ENCODE measurements at regions not wholly inside any gene's neighbourhood (a gene's known extent, or its start where the extent isn't known, plus 50 kb on each side); places are given as distances from the start of the nearest gene placed in this dataset.

DNA sequence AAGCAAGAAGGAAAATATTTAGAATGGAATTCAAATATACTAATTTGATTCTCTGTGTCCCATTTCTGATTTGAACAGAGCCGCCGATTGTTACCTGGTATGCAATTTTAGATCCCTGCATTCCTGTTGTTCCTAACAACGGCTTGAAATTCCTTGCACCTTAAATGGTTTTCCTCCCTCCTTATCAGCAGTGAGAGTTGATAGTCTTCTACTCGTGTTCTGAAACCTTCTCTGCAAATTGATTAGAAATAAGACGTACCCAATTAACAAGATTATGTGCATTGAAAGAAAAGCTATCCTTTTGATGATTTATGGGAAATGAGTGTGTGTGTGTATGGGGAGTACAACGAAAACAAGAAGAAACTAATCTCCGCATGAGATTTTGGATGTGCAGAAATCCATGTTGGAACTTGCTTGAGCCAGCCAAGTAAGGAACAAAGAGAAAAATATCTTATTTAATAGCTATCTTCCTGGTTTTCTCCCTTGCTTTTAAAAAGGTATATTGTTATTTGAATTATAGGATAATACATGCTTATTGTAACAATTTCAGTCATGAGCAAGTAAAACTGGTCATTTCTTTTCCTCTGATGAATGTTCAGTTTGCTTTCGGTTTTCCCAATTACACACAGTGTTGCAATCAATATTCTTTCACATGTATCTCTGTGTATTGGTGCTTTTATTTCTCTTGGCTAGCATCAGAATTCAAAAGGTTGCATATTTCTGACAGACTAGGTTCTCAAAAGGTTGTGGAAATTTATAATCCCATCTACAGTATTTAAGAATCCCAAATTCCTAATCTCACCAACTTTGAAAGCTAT, 211.1 kb upstream of the ACTBL2 start:
- ATAC-seq, result no peak
- no peak for DNase-seq
- Mint-ChIP-seq H3K9me3 (no peaks in the 10 kb centered on the region), H3K36me3 (ENCODE audit: insufficient read depth) (no peaks in the 10 kb centered on the region), H3K4me3 (no peak overlapping the region), H3K4me1 (ENCODE audit: low read depth) (no peaks in the 10 kb centered on the region), H3K27me3 (ENCODE audit: low read depth) (no peaks in the 10 kb centered on the region)

DNA sequence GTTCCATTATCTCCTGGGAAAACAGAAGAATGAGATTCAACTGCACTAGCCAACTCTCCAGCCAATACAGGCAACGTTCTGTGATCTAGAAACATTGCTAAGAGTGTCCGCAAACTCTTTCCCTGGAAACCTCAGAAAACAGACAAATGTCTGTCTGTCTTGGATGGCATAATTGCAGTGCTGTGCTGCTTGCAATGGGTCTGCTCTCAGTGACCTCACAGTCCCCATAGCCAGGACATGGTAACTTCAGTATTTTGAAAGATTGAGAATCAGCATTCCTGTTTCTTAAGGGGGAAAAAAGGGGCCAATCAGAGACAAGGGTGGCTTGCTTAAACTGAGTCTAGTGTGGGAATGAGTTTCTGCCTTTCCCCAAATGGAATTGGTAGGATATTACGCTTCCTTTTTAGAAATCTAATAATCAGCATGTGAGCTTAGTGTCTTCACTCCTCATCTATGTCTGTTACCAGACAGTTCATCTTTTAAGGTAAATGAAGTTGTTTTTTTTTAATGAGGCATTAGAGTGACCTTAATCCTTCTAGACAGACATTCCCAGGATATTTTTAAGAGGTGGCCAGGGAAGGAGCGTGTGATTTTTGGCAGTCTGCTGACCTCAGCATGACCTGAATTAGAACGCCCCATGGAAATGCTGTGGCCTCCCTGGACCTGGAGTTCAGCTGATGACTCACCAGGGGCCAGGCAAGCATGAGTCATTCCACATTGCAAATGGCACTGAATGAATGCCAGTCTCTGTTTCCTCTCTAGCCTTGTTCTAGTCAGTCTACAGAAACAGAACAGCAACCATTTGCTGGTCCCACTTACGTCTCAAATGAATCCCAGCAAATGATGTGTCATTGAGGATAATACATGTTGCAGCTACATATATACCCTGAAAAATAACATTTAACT, 210.2 kb upstream of the ACTBL2 start:
- H3K9me3 Mint-ChIP-seq, result no peaks in the 10 kb centered on the region
- no peak overlapping the region for H3K4me3 Mint-ChIP-seq
- no peaks in the 10 kb centered on the region for H3K27me3 Mint-ChIP-seq (ENCODE audit: low read depth)
- DNase-seq (no peak), ATAC-seq (peak in 1 of 2 donors; percentile 43)
- H3K36me3 Mint-ChIP-seq (ENCODE audit: insufficient read depth), result no peaks in the 10 kb centered on the region
- no peaks in the 10 kb centered on the region for H3K4me1 Mint-ChIP-seq (ENCODE audit: low read depth)

DNA sequence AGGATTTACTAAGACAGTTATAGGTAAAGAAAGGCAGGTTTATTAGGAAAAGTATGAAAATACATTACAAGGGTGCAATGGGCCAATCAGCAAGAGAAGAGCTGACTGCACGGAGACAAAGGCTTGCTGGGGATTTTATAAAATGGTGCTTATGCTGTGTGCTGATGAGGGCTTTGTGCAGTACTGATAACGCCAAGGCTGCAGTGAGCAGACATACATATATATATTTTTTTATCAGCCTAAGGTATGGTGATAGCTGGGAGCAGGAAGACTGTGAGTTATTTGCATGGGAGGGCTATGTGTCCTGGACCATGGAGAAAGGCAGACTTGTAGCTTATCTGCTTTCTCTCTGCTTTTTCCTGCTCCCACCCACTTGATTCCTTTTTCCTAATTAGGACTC, 208.1 kb upstream of the ACTBL2 start:
- H3K4me1 Mint-ChIP-seq (ENCODE audit: low read depth), result no peaks in the 10 kb centered on the region
- ATAC-seq, result no peak
- no peaks in the 10 kb centered on the region for H3K9me3 Mint-ChIP-seq
- H3K36me3 Mint-ChIP-seq (ENCODE audit: insufficient read depth), result no peaks in the 10 kb centered on the region
- DNase-seq, result no peak
- H3K4me3 Mint-ChIP-seq, result no peak overlapping the region
- no peaks in the 10 kb centered on the region for H3K27me3 Mint-ChIP-seq (ENCODE audit: low read depth)

- Mint-ChIP-seq H3K9me3 (no peaks in the 10 kb centered on the region), H3K27me3 (ENCODE audit: low read depth) (no peaks in the 10 kb centered on the region), H3K36me3 (ENCODE audit: insufficient read depth) (no peaks in the 10 kb centered on the region), H3K4me3 (no peak overlapping the region), H3K4me1 (ENCODE audit: low read depth) (no peaks in the 10 kb centered on the region)
- DNase-seq (no peak), ATAC-seq (no peak)
These were observed 205.0 kb upstream of the ACTBL2 start for GRCh38 chr5:57687596-57687995.

DNA sequence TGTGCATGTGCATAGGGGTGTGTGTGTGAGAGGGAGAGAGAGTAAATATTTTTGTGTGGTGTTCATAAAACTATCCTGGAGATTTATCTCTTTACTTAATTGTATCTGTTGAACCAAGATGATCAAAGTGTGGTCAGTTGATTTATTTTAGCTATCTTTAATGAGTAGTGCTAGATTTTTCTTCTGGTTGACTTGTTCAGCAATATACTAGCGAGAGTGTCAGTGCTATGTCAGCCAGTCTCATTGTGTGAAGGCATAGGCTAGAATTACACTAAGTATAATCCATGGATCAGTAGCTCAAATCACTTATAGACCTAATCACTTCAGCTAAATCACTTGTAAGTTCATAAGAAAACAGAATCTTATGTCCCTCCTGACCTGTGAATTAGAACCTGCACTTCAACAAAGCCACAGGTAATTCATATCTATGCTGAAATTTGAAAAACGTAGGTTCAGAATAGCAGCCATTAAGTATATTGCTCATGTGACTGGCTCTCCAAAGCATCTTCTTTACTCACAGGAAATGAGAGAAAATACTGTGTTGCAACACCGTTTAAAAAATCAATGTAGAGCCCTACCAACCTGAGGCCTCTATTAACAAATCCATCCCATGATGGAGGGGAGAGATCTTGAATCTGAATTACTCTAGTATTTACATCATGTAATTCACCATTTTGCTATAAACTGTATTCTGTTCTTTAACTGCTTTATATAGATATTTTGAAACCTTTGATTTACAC, 203.1 kb upstream of the ACTBL2 start:
- Mint-ChIP-seq H3K36me3 (ENCODE audit: insufficient read depth) (no peaks in the 10 kb centered on the region), H3K27me3 (ENCODE audit: low read depth) (no peaks in the 10 kb centered on the region), H3K4me3 (no peak overlapping the region), H3K9me3 (no peaks in the 10 kb centered on the region), H3K4me1 (ENCODE audit: low read depth) (no peaks in the 10 kb centered on the region)
- DNase-seq (no peak), ATAC-seq (no peak)

DNA sequence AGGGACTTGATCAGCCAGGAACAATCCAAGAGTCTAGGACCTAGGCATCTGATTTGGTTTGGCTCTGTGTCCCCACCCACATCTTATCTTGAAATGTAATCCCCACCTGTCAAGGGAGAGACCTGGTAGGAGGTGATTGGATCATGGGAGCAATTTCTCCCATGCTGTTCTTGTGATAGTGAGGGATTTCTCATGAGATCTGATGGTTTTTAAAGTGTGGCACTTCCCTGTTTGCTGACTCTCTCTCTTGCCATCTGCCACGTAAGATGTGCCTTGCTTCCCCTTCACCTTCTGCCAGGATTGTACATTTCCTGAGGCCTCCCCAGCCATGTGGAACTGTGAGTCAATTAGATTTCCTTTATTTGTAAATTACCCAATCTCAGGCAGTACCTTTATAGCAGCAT, 201.7 kb upstream of the ACTBL2 start:
- no peaks in the 10 kb centered on the region for H3K36me3 Mint-ChIP-seq (ENCODE audit: insufficient read depth)
- H3K9me3 Mint-ChIP-seq, result no peaks in the 10 kb centered on the region
- H3K4me3 Mint-ChIP-seq, result no peak overlapping the region
- H3K4me1 Mint-ChIP-seq (ENCODE audit: low read depth), result no peaks in the 10 kb centered on the region
- DNase-seq, result no peak
- peaks cover under 1% of the 10 kb centered on the region for H3K27me3 Mint-ChIP-seq (ENCODE audit: low read depth)
- no peak for ATAC-seq

DNA sequence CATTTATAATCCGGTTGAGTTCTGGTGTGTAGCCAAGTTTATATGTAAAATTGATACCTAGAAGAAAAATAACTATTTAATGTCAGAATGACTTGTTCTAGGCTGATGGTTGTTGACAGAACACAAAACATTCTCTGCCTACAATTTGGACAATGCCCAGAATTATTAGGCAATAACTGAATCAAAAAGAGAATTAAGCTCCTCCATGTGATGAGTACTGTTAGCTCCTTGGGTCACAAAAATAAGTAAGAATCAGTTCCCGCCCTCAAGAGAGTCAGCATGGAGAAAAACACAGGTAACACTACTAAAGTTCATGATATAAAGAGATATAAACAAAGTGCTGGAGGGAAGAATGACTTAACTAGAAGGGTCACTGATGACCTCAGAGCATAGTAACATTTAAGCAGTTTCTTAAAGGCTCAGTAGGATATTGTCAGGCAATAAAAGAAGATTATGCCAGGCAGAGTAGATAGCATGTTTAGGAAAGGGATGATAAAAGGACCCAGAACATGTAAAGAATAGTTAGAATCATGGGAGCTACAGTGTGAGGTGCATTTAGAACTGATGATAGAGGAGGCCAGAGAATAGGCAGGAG, 200.5 kb upstream of the ACTBL2 start:
- no peaks in the 10 kb centered on the region for H3K36me3 Mint-ChIP-seq (ENCODE audit: insufficient read depth)
- no peak for DNase-seq
- H3K4me3 Mint-ChIP-seq, result no peak overlapping the region
- peaks cover 3% of the 10 kb centered on the region for H3K27me3 Mint-ChIP-seq (ENCODE audit: low read depth)
- no peaks in the 10 kb centered on the region for H3K4me1 Mint-ChIP-seq (ENCODE audit: low read depth)
- H3K9me3 Mint-ChIP-seq, result no peaks in the 10 kb centered on the region
- no peak for ATAC-seq

- Mint-ChIP-seq H3K9me3 (no peaks in the 10 kb centered on the region), H3K36me3 (ENCODE audit: insufficient read depth) (no peaks in the 10 kb centered on the region), H3K27me3 (ENCODE audit: low read depth) (peaks cover 3% of the 10 kb centered on the region), H3K4me3 (no peak overlapping the region), H3K4me1 (ENCODE audit: low read depth) (no peaks in the 10 kb centered on the region)
- DNase-seq, result no peak
- ATAC-seq, result no peak
These were observed 199.3 kb upstream of the ACTBL2 start for GRCh38 chr5:57681942-57682341.

GRCh38 chr5:57680686-57681085, 198.1 kb upstream of the ACTBL2 start:
- Mint-ChIP-seq H3K4me1 (ENCODE audit: low read depth) (no peaks in the 10 kb centered on the region), H3K36me3 (ENCODE audit: insufficient read depth) (no peaks in the 10 kb centered on the region), H3K4me3 (no peak overlapping the region), H3K9me3 (no peaks in the 10 kb centered on the region), H3K27me3 (ENCODE audit: low read depth) (peaks cover 3% of the 10 kb centered on the region)
- DNase-seq, result no peak
- ATAC-seq, result no peak

DNA sequence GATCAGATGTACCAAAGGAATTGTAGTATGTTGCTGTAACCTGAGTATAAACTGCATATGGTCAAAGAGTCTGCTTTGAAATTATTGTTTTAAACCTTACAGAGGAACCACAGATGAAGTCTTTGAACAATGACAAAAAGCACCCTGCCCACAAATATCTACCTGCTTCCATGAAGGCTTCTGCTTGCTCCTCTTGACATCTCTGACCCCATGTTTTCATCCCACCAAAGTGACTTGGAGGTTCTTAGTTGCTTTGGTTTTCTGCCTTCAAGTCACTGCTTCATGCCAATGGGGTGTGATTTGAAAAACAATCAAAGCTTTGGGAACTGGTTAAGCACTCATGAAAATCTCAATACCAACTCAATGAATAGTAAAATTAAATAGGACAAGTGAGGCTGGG, 194.6 kb upstream of the ACTBL2 start:
- no peak for ATAC-seq
- Mint-ChIP-seq H3K4me3 (no peak overlapping the region), H3K9me3 (no peaks in the 10 kb centered on the region), H3K4me1 (ENCODE audit: low read depth) (no peaks in the 10 kb centered on the region), H3K27me3 (ENCODE audit: low read depth) (peaks cover 3% of the 10 kb centered on the region), H3K36me3 (ENCODE audit: insufficient read depth) (no peaks in the 10 kb centered on the region)
- no peak for DNase-seq

DNA sequence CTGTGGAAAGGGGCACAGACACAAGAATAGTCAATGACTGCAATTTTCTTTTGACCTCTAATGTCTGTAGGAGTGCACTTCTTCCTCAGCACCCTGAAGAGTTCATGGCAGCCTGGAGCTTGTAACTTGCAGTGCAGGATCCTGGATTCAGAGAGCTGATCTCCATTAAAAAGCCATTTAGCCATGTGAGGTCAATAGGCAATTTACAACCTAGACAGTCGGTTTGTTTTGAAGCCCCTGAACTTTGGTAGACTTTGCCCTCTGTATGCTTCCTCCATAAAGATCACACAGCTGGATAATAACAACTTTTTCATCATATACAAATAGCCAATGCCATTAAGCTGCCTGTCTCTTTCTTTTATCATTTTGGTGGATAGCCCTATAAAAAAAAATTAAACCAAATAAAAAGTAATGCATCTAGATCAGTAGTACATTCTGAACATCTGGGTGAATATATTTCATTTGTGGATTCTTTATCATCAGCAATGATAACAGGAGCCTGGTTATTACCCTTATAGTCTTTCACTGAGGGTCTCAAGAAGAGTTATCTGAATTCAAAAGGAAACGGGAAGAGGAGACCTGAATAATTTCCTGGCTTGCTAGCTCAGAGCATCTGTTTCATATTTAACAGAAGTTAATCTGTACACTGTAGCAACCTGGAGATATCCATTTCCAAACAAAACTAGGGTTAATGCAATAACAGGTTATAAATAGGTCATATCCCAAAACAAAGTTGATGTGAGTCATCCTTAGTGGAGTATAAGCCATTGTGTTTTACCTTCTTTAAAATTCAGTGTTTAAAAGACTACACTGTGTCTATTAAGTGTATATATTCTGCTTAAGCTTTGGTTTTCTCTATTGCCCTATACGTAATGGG, 193.8 kb upstream of the ACTBL2 start:
- H3K4me1 Mint-ChIP-seq (ENCODE audit: low read depth), result no peaks in the 10 kb centered on the region
- no peaks in the 10 kb centered on the region for H3K9me3 Mint-ChIP-seq
- H3K27me3 Mint-ChIP-seq (ENCODE audit: low read depth), result peaks cover 3% of the 10 kb centered on the region
- H3K4me3 Mint-ChIP-seq, result no peak overlapping the region
- no peaks in the 10 kb centered on the region for H3K36me3 Mint-ChIP-seq (ENCODE audit: insufficient read depth)
- ATAC-seq, result no peak
- no peak for DNase-seq

DNA sequence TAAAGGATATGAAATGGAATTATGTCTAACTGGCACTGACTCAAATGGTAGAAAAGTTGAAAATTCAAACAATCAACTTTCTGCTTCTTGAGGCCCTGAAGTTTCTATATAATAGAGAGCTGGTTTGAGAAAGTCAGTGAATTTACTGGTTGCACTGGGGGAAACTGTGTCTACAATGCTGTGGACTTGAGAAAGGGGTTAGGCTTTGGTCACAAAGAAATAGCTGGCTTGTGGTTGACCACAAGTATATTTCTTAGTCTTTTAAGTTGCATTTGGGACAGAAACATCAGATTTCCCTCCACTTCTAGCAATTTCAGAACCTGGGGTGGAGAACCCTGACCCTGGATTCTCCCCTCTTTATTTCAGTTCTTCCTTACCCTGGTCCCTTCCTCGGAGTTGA, 192.6 kb upstream of the ACTBL2 start:
- Mint-ChIP-seq H3K9me3 (no peaks in the 10 kb centered on the region), H3K4me1 (ENCODE audit: low read depth) (no peaks in the 10 kb centered on the region), H3K27me3 (ENCODE audit: low read depth) (peaks cover 3% of the 10 kb centered on the region), H3K4me3 (no peak overlapping the region), H3K36me3 (ENCODE audit: insufficient read depth) (no peaks in the 10 kb centered on the region)
- DNase-seq, result no peak
- no peak for ATAC-seq

DNA sequence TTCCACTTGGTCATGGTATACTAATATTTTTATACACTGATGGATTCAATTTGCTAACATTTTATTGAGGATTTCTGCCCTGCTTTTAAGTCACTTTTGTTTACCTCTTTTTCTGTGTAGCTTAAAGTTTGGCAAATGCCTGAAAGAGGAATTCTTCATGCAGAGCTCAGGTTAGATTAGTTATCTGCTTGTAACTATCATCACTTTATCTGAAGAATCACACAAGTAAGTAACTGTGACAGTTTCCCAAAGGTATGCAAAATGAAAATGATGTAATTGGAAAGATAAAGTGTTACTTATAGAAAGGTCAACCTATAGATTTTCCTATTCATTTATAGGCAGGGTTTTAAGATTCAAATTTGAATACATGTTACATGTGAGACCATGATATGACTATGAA, 188.8 kb upstream of the ACTBL2 start:
- Mint-ChIP-seq H3K27me3 (ENCODE audit: low read depth) (peaks cover 2% of the 10 kb centered on the region), H3K36me3 (ENCODE audit: insufficient read depth) (no peaks in the 10 kb centered on the region), H3K4me1 (ENCODE audit: low read depth) (no peaks in the 10 kb centered on the region), H3K4me3 (no peak overlapping the region), H3K9me3 (no peaks in the 10 kb centered on the region)
- no peak for DNase-seq
- no peak for ATAC-seq
